Upper lobe of left lung (tissue), 4 donors: ENCODE measurements at regions not wholly inside any gene's neighbourhood (a gene's known extent, or its start where the extent isn't known, plus 50 kb on each side); places are given as distances from the start of the nearest gene placed in this dataset.

Experiments used
- CTCF ChIP-seq, 6 experiments: fragments of 450-650 bp in 4 of 6; fragments of 200-600 bp in 2 of 6; sonication (generic) in 2 of 6; IDR thresholded peaks; one replicate each; pipeline ENCODE4 v1.5.1; 2016 to 2019; ENCODE audit warnings: antibody characterized with exemption in 6 of 6
- EP300 ChIP-seq, 4 donors: sonication (generic); formaldehyde crosslinking; IDR thresholded peaks; one replicate each; pipeline ENCODE4 v1.5.1; 2017; ENCODE audit warnings: antibody characterized with exemption in 4 of 4, control low read depth in 2 of 4
- POLR2A ChIP-seq, 4 donors: fragments of 450-650 bp; IDR thresholded peaks; one replicate each; pipeline ENCODE4 v1.5.1; 2016 to 2017; ENCODE audit warnings: antibody characterized with exemption in 4 of 4, mild to moderate bottlenecking in 2 of 4
- POLR2AphosphoS5 ChIP-seq, 2 donors: sonication (generic); formaldehyde crosslinking; IDR thresholded peaks; one replicate each; pipeline ENCODE4 v1.5.1; 2017; ENCODE audit warnings: antibody characterized with exemption in 2 of 2

GRCh38 chr9:78609450-78609849 is 312.5 kb downstream of the PSAT1 start:
- no peak for TF ChIP-seq POLR2A (IDR thresholded peaks at IDR 0.05)
- TF ChIP-seq CTCF (IDR thresholded peaks at IDR 0.05), result no peak
- no peak for TF ChIP-seq POLR2AphosphoS5 (IDR thresholded peaks at IDR 0.05)
- no peak for TF ChIP-seq EP300 (IDR thresholded peaks at IDR 0.05)
